ENCODE measurements at regions not wholly inside any gene's neighbourhood (a gene's known extent, or its start where the extent isn't known, plus 50 kb on each side); places are given as distances from the start of the nearest gene placed in this dataset.

- Histone ChIP-seq H3K27ac (no peak overlapping the region), H3K27me3 (no peaks in the 10 kb centered on the region), H3K9me3 (no peaks in the 10 kb centered on the region), H3K36me3 (no peaks in the 10 kb centered on the region), H3K4me3 (no peak overlapping the region), H3K4me1 (no peaks in the 10 kb centered on the region)
- 76% methylated on average over 2 of the region's 2 CpGs for WGBS (ENCODE audit: insufficient coverage, low coverage, low lambda C conversion rate, missing lambda C conversion rate)
- DNase-seq (no peak), ATAC-seq (no peak)
- no peak for TF ChIP-seq CTCF (IDR thresholded peaks at IDR 0.05)
- TF ChIP-seq POLR2A (IDR thresholded peaks at IDR 0.05): no peak
- intact Hi-C loops (cut with DNase I): no loop called here
These were observed 730.7 kb upstream of the KIF2B start for GRCh38 chr17:53092072-53092471.

GRCh38 chr17:53090770-53091169, 732.0 kb upstream of the KIF2B start:
- TF ChIP-seq POLR2A (IDR thresholded peaks at IDR 0.05) (no peak), CTCF (IDR thresholded peaks at IDR 0.05) (no peak)
- H3K27ac ChIP-seq: no peak overlapping the region
- no peaks in the 10 kb centered on the region for H3K27me3 ChIP-seq
- intact Hi-C loops (cut with DNase I): no loop called here
- ATAC-seq (no peak), DNase-seq (no peak)
- H3K36me3 ChIP-seq: no peaks in the 10 kb centered on the region
- H3K9me3 ChIP-seq: no peaks in the 10 kb centered on the region
- no peaks in the 10 kb centered on the region for H3K4me1 ChIP-seq
- no peak overlapping the region for H3K4me3 ChIP-seq
- WGBS (ENCODE audit: insufficient coverage, low coverage, low lambda C conversion rate, missing lambda C conversion rate): 65% methylated on average over 1 of the region's 1 CpG

- Histone ChIP-seq H3K27me3 (no peaks in the 10 kb centered on the region), H3K4me3 (no peak overlapping the region), H3K9me3 (no peaks in the 10 kb centered on the region), H3K4me1 (no peaks in the 10 kb centered on the region), H3K36me3 (no peaks in the 10 kb centered on the region), H3K27ac (no peak overlapping the region)
- no peak for TF ChIP-seq CTCF (IDR thresholded peaks at IDR 0.05)
- no peak for TF ChIP-seq POLR2A (IDR thresholded peaks at IDR 0.05)
- intact Hi-C loops (cut with DNase I): no loop called here
- 75% methylated on average over 6 of the region's 6 CpGs for WGBS (ENCODE audit: insufficient coverage, low coverage, low lambda C conversion rate, missing lambda C conversion rate)
- ATAC-seq (no peak), DNase-seq (no peak)
These were observed 734.2 kb upstream of the KIF2B start for GRCh38 chr17:53088481-53088880.

- no peak for ATAC-seq
- no peaks in the 10 kb centered on the region for H3K9me3 ChIP-seq
- no peak overlapping the region for H3K4me3 ChIP-seq
- no peak overlapping the region for H3K27ac ChIP-seq
- no peaks in the 10 kb centered on the region for H3K36me3 ChIP-seq
- DNase-seq: no peak
- no peaks in the 10 kb centered on the region for H3K27me3 ChIP-seq
- TF ChIP-seq CTCF (IDR thresholded peaks at IDR 0.05) (no peak), POLR2A (IDR thresholded peaks at IDR 0.05) (no peak)
- intact Hi-C loops (cut with DNase I): no loop called here
- no peaks in the 10 kb centered on the region for H3K4me1 ChIP-seq
- 33% methylated on average over 4 of the region's 4 CpGs for WGBS (ENCODE audit: insufficient coverage, low coverage, low lambda C conversion rate, missing lambda C conversion rate)
These were observed 761.3 kb upstream of the KIF2B start for GRCh38 chr17:53061446-53061845.

- H3K9me3 ChIP-seq: no peaks in the 10 kb centered on the region
- no peaks in the 10 kb centered on the region for H3K36me3 ChIP-seq
- H3K27ac ChIP-seq: no peak overlapping the region
- no peak overlapping the region for H3K4me3 ChIP-seq
- DNase-seq (no peak), ATAC-seq (no peak)
- intact Hi-C loops (cut with DNase I): no loop called here
- H3K4me1 ChIP-seq: no peaks in the 10 kb centered on the region
- H3K27me3 ChIP-seq: no peaks in the 10 kb centered on the region
- TF ChIP-seq CTCF (IDR thresholded peaks at IDR 0.05) (no peak), POLR2A (IDR thresholded peaks at IDR 0.05) (no peak)
- WGBS (ENCODE audit: insufficient coverage, low coverage, low lambda C conversion rate, missing lambda C conversion rate): 42% methylated on average over 4 of the region's 4 CpGs
These were observed 764.7 kb upstream of the KIF2B start for GRCh38 chr17:53058031-53058430.
